GM06990 (cell line): ENCODE measurements at regions not wholly inside any gene's neighbourhood (a gene's known extent, or its start where the extent isn't known, plus 50 kb on each side); places are given as distances from the start of the nearest gene placed in this dataset.
A peak's percentile ranks its signal among the peaks of the same experiment; 100 is the strongest.

Experiments used
- DNase-seq: peaks from one replicate; pipeline ENCODE4 v3.0.0-alpha.2; 2011; ENCODE audit not compliant: insufficient read length; ENCODE audit errors: extremely low read depth
- H3K27me3 ChIP-seq: replicated peaks from 2 replicates; pipeline ENCODE4 v1.6.0; 2011; ENCODE audit warnings: low read length; ENCODE audit not compliant: control insufficient read depth, insufficient read depth
- H3K36me3 ChIP-seq: 2 replicates; pipeline ENCODE4 v1.5.1; 2011; ENCODE audit warnings: low read length; ENCODE audit not compliant: control insufficient read depth, insufficient read depth
- H3K4me3 ChIP-seq: replicated peaks from 2 replicates; pipeline ENCODE4 v1.5.1; 2011; ENCODE audit warnings: low read depth, mild to moderate bottlenecking, control low read depth, low read length
- TF ChIP-seq, protein P1 (sequence below): IDR thresholded peaks from 2 replicates; pipeline ENCODE4 v1.5.1; 2011; ENCODE audit warnings: low read length, control low read depth, mild to moderate bottlenecking, inconsistent platforms; ENCODE audit not compliant: insufficient read depth, poor library complexity, severe bottlenecking

- TF ChIP-seq, protein P1, sequence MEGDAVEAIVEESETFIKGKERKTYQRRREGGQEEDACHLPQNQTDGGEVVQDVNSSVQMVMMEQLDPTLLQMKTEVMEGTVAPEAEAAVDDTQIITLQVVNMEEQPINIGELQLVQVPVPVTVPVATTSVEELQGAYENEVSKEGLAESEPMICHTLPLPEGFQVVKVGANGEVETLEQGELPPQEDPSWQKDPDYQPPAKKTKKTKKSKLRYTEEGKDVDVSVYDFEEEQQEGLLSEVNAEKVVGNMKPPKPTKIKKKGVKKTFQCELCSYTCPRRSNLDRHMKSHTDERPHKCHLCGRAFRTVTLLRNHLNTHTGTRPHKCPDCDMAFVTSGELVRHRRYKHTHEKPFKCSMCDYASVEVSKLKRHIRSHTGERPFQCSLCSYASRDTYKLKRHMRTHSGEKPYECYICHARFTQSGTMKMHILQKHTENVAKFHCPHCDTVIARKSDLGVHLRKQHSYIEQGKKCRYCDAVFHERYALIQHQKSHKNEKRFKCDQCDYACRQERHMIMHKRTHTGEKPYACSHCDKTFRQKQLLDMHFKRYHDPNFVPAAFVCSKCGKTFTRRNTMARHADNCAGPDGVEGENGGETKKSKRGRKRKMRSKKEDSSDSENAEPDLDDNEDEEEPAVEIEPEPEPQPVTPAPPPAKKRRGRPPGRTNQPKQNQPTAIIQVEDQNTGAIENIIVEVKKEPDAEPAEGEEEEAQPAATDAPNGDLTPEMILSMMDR = no peak
- no peaks in the 10 kb centered on the region for H3K36me3 ChIP-seq
Measured at GRCh38 chr2:120550893-120551446, 184.7 kb upstream of the GLI2 start.

GRCh38 chr2:120551522-120551921 lies 184.1 kb upstream of the GLI2 start:
- H3K27me3 ChIP-seq = no peaks in the 10 kb centered on the region; the same call in none of the 2 replicates
- TF ChIP-seq, protein P1 = no peak

More at GRCh38 chr2:120550893-120551446, 184.7 kb upstream of the GLI2 start:
- H3K4me3 ChIP-seq = no peak overlapping the region
- H3K27me3 ChIP-seq = no peaks in the 10 kb centered on the region; the same call in none of the 2 replicates
- no peak for DNase-seq

DNA sequence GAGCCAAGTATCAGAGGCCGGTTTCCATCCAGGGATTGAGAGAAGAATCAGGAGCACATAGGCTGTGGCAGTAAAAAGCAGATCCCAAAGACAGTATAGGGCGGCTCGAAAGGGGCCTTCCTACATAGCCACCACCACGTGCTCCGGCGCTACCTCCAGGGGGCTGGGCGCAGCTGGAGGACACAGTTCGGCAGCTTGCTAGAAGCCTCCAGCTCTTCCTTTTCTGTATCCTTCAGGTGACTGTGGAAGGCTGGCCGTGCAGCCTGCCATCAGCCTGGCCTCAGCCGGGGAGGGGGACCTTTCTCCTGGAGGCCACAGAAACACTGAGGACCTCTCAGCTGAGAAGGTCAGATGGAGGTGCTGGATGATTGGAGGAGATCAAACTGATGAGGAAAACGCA lies 183.6 kb upstream of the GLI2 start:
- TF ChIP-seq, protein P1 = no peak
- H3K27me3 ChIP-seq = no peaks in the 10 kb centered on the region; the same call in 1 of the 2 replicates
- DNase-seq = no peak
- H3K4me3 ChIP-seq = no peak overlapping the region
- H3K36me3 ChIP-seq = no peaks in the 10 kb centered on the region

More at GRCh38 chr2:120551522-120551921, 184.1 kb upstream of the GLI2 start:
- Histone ChIP-seq H3K36me3 (no peaks in the 10 kb centered on the region), H3K4me3 (no peak overlapping the region)
- DNase-seq = no peak

- no peak for DNase-seq
- Histone ChIP-seq H3K36me3 (no peaks in the 10 kb centered on the region), H3K4me3 (no peak overlapping the region), H3K27me3 (no peaks in the 10 kb centered on the region; the same call in 1 of the 2 replicates)
- TF ChIP-seq, protein P1 = peak; percentile 55
Measured at GRCh38 chr2:120552800-120553481, 182.7 kb upstream of the GLI2 start.

GRCh38 chr2:120554625-120555032 lies 181.0 kb upstream of the GLI2 start:
- Histone ChIP-seq H3K4me3 (no peak overlapping the region), H3K36me3 (no peaks in the 10 kb centered on the region), H3K27me3 (no peaks in the 10 kb centered on the region; the same call in 1 of the 2 replicates)
- DNase-seq = no peak
- TF ChIP-seq, protein P1 = no peak

DNA sequence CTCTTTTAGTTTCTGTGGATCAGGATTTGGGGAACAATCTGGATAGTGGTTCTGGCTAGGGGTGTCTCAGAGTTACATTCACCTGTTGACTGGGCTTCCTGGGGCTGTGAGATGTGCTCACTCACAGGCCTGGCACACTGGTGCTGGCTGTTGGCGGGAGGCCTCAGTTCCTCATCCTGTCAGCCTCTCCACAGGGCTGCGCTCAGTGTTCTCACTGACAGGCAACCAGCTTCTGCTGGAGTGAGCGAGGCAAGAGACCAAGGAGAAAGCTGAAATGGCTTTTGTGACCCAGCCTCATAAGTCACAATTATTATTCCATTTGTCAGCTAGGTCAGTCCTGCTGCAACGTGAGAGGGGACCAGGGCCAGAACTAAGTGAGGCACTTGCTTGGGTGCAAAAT lies 180.6 kb upstream of the GLI2 start:
- DNase-seq = no peak
- Histone ChIP-seq H3K27me3 (no peaks in the 10 kb centered on the region; the same call in 1 of the 2 replicates), H3K4me3 (no peak overlapping the region), H3K36me3 (no peaks in the 10 kb centered on the region)
- TF ChIP-seq, protein P1 = no peak
